GM21367 (cell line): ENCODE measurements at regions not wholly inside any gene's neighbourhood (a gene's known extent, or its start where the extent isn't known, plus 50 kb on each side); places are given as distances from the start of the nearest gene placed in this dataset.

Experiments used
- ATAC-seq: cut with Tn5 transposase; IDR thresholded peaks from one replicate; pipeline ENCODE4 v1.9.1; 2021; ENCODE audit not compliant: unreplicated experiment

- no peak for ATAC-seq
Measured at GRCh38 chr1:96376846-96377245, 344.7 kb upstream of the PTBP2 start.

- no peak for ATAC-seq
Measured at GRCh38 chr1:96384611-96385010, 337.0 kb upstream of the PTBP2 start.

- no peak for ATAC-seq
Measured at GRCh38 chr1:96387785-96388184, 333.8 kb upstream of the PTBP2 start.

- no peak for ATAC-seq
Measured at GRCh38 chr1:96388421-96389310, 332.9 kb upstream of the PTBP2 start.

GRCh38 chr1:96400089-96400488, 321.5 kb upstream of the PTBP2 start:
- ATAC-seq = no peak

GRCh38 chr1:96409087-96409486, 312.5 kb upstream of the PTBP2 start:
- no peak for ATAC-seq

- ATAC-seq = no peak
Measured at GRCh38 chr1:96409689-96410088, 311.9 kb upstream of the PTBP2 start.

GRCh38 chr1:96411006-96411405, 310.6 kb upstream of the PTBP2 start:
- ATAC-seq = no peak

- ATAC-seq = no peak
Measured at GRCh38 chr1:96414598-96414997, 307.0 kb upstream of the PTBP2 start.

GRCh38 chr1:96416111-96416595, 305.4 kb upstream of the PTBP2 start:
- ATAC-seq = no peak

- peak; percentile 87 for ATAC-seq
Measured at GRCh38 chr1:96416701-96417444, 304.7 kb upstream of the PTBP2 start.

GRCh38 chr1:96418969-96419368, 302.6 kb upstream of the PTBP2 start:
- no peak for ATAC-seq

GRCh38 chr1:96424877-96425276, 296.7 kb upstream of the PTBP2 start:
- no peak for ATAC-seq

- ATAC-seq = no peak
Measured at GRCh38 chr1:96425382-96426129, 296.0 kb upstream of the PTBP2 start.

- ATAC-seq = no peak
Measured at GRCh38 chr1:96427616-96428015, 294.0 kb upstream of the PTBP2 start.

- no peak for ATAC-seq
Measured at GRCh38 chr1:96445302-96445701, 276.3 kb upstream of the PTBP2 start.

GRCh38 chr1:96464066-96464465, 257.5 kb upstream of the PTBP2 start:
- no peak for ATAC-seq

- ATAC-seq = no peak
Measured at GRCh38 chr1:96464522-96464921, 257.1 kb upstream of the PTBP2 start.

- ATAC-seq = no peak
Measured at GRCh38 chr1:96464991-96465390, 256.6 kb upstream of the PTBP2 start.

- no peak for ATAC-seq
Measured at GRCh38 chr1:96465441-96465840, 256.1 kb upstream of the PTBP2 start.

- ATAC-seq = no peak
Measured at GRCh38 chr1:96466842-96467241, 254.7 kb upstream of the PTBP2 start.
